Choroid plexus epithelial cell (primary cell): ENCODE measurements at regions not wholly inside any gene's neighbourhood (a gene's known extent, or its start where the extent isn't known, plus 50 kb on each side); places are given as distances from the start of the nearest gene placed in this dataset.
"Not testable (repeated sequence)": the region's sequence is repeated elsewhere in the genome, so short reads cannot be mapped to it uniquely, and the experiment has no call there.

Experiments
- DNase-seq: peaks from one replicate; pipeline ENCODE4 v3.0.0-alpha.2; 2010; ENCODE audit warnings: low read depth
- H3K4me3 ChIP-seq: 2 replicates; pipeline ENCODE4 v1.5.1; 2011; ENCODE audit warnings: low read depth, mild to moderate bottlenecking, control low read depth, low read length, moderate library complexity
- CTCF ChIP-seq: conservative IDR thresholded peaks from 2 replicates; pipeline ENCODE4 v1.5.1; 2011; ENCODE audit warnings: low read depth, mild to moderate bottlenecking, control low read depth, inconsistent platforms, low read length, moderate library complexity

GRCh38 chr1:192888574-192888973 is 79.7 kb downstream of the RGS2 start:
- no peak for DNase-seq
- no peak overlapping the region for H3K4me3 ChIP-seq
- no peak for TF ChIP-seq CTCF

- TF ChIP-seq CTCF, result no peak
- DNase-seq, result no peak
- no peak overlapping the region for H3K4me3 ChIP-seq
Measured at GRCh38 chr1:192889082-192889481, 80.2 kb downstream of the RGS2 start.

- no peak for TF ChIP-seq CTCF
- H3K4me3 ChIP-seq, result no peak overlapping the region
- no peak for DNase-seq
Measured at GRCh38 chr1:192890134-192890533, 81.3 kb downstream of the RGS2 start.

GRCh38 chr1:192892934-192893333 is 84.1 kb downstream of the RGS2 start:
- DNase-seq, result no peak
- no peak overlapping the region for H3K4me3 ChIP-seq
- no peak for TF ChIP-seq CTCF

GRCh38 chr1:192895487-192895886 is 86.6 kb downstream of the RGS2 start:
- DNase-seq, H3K4me3 ChIP-seq: not testable (repeated sequence)

GRCh38 chr1:192896376-192896775 is 87.5 kb downstream of the RGS2 start:
- DNase-seq, result no peak
- no peak overlapping the region for H3K4me3 ChIP-seq
- no peak for TF ChIP-seq CTCF

- TF ChIP-seq CTCF, result no peak
- no peak overlapping the region for H3K4me3 ChIP-seq
- DNase-seq, result no peak
Measured at GRCh38 chr1:192901500-192901899, 92.7 kb downstream of the RGS2 start.

GRCh38 chr1:192903142-192903541 is 94.3 kb downstream of the RGS2 start:
- TF ChIP-seq CTCF, result no peak
- no peak for DNase-seq
- no peak overlapping the region for H3K4me3 ChIP-seq
